ENCODE measurements at regions not wholly inside any gene's neighbourhood (a gene's known extent, or its start where the extent isn't known, plus 50 kb on each side); places are given as distances from the start of the nearest gene placed in this dataset.

DNA sequence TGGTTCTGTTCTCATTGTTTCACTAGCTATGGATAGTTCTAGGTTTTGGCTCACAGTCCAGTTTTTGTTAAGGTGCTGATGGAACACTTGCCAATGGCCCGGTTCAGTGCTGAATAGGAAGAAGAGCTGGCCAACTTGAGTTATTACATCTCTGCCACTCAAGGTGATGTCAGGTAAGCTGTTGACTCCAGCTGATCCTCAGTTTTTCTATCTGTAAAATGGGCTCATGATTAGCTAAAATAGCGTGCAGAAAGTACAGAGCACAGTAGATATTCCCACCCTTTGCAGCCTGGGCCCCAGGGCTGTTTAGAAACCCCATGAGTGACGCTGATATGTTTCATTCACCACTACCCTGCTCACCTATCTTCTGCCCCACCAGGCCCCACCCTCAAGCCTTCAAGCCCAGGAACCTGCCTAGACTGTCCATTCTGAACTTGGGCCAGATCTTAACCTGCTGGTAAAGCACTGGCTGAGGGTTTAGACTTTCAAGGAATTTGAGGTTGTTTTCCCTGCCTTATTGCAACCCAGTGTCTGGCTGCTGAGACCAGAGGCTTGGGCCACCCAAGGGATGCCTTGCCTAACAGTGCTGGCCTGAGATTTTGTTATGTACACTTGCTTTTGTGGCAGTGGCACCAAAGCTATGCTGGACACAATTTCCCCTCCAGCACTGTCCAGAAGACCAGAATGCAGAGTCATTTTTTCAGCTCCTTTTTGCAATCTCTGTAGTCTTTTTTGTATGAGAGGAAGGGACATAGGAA is 378.2 kb upstream of the ZMIZ1 start:
- TF ChIP-seq, protein P1, sequence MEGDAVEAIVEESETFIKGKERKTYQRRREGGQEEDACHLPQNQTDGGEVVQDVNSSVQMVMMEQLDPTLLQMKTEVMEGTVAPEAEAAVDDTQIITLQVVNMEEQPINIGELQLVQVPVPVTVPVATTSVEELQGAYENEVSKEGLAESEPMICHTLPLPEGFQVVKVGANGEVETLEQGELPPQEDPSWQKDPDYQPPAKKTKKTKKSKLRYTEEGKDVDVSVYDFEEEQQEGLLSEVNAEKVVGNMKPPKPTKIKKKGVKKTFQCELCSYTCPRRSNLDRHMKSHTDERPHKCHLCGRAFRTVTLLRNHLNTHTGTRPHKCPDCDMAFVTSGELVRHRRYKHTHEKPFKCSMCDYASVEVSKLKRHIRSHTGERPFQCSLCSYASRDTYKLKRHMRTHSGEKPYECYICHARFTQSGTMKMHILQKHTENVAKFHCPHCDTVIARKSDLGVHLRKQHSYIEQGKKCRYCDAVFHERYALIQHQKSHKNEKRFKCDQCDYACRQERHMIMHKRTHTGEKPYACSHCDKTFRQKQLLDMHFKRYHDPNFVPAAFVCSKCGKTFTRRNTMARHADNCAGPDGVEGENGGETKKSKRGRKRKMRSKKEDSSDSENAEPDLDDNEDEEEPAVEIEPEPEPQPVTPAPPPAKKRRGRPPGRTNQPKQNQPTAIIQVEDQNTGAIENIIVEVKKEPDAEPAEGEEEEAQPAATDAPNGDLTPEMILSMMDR (IDR thresholded peaks at IDR 0.05) = no peak
- no peak for TF ChIP-seq POLR2A (IDR thresholded peaks at IDR 0.05)

Data from suprapubic skin (tissue), 3 donors.